T-helper 17 cell (primary cell): ENCODE measurements at regions not wholly inside any gene's neighbourhood (a gene's known extent, or its start where the extent isn't known, plus 50 kb on each side); places are given as distances from the start of the nearest gene placed in this dataset.
A peak's percentile ranks its signal among the peaks of the same experiment; 100 is the strongest.

Source experiments
- ATAC-seq: fragments of 150-1000 bp; cut with Tn5 transposase; 2 replicates; pipeline ENCODE4 v1.10.0; 2021; ENCODE audit warnings: mild to moderate bottlenecking, moderate library complexity
- DNase-seq, 3 donors: peaks; one replicate each; pipeline versions ENCODE4 v3.0.0 to v3.0.0-alpha.2; 2020 to 2021
- H3K9me3 ChIP-seq: one replicate; pipeline ENCODE4 v1.7.0; 2013; ENCODE audit warnings: low read length, mild to moderate bottlenecking; ENCODE audit not compliant: control insufficient read depth, poor library complexity, severe bottlenecking
- H3K27ac Mint-ChIP-seq: one replicate; pipeline ENCODE4 v1.8.0; 2022; ENCODE audit warnings: mild to moderate bottlenecking, moderate library complexity, mixed read lengths
- H3K27me3 Mint-ChIP-seq: one replicate; pipeline ENCODE4 v1.8.0; 2022; ENCODE audit warnings: mixed read lengths
- H3K36me3 Mint-ChIP-seq: one replicate; pipeline ENCODE4 v1.8.0; 2022; ENCODE audit warnings: low read depth, mixed read lengths
- H3K4me1 Mint-ChIP-seq: one replicate; pipeline ENCODE4 v1.8.0; 2022; ENCODE audit warnings: mild to moderate bottlenecking, mixed read lengths
- H3K4me3 Mint-ChIP-seq: one replicate; pipeline ENCODE4 v1.8.0; 2022; ENCODE audit warnings: mild to moderate bottlenecking, moderate library complexity, mixed read lengths

DNA sequence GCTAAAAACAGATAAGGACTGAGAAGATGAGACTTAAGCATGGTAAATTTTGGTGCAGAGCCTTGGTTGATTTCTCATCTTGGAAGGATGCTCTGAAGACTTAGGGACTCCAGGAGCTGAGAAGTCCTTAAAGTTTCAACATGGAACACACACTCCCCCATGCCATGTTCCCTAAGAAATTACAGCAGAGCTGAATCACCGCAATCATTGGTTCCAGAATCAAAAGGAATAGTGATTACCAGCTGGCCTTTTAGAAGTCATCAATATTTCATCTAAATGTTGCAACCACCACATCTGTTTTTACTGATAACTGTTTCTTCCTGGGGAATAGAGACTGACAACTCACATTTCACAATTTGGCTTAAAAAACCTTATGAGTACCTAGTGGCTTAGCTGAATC lies 229.3 kb downstream of the MINAR1 start:
- H3K27ac Mint-ChIP-seq: no peak overlapping the region
- no peaks in the 10 kb centered on the region for H3K4me1 Mint-ChIP-seq
- H3K36me3 Mint-ChIP-seq: no peaks in the 10 kb centered on the region
- ATAC-seq: no peak
- no peaks in the 10 kb centered on the region for H3K9me3 ChIP-seq
- H3K4me3 Mint-ChIP-seq: no peak overlapping the region
- peaks cover 36% of the 10 kb centered on the region for H3K27me3 Mint-ChIP-seq
- DNase-seq: no peak

DNA sequence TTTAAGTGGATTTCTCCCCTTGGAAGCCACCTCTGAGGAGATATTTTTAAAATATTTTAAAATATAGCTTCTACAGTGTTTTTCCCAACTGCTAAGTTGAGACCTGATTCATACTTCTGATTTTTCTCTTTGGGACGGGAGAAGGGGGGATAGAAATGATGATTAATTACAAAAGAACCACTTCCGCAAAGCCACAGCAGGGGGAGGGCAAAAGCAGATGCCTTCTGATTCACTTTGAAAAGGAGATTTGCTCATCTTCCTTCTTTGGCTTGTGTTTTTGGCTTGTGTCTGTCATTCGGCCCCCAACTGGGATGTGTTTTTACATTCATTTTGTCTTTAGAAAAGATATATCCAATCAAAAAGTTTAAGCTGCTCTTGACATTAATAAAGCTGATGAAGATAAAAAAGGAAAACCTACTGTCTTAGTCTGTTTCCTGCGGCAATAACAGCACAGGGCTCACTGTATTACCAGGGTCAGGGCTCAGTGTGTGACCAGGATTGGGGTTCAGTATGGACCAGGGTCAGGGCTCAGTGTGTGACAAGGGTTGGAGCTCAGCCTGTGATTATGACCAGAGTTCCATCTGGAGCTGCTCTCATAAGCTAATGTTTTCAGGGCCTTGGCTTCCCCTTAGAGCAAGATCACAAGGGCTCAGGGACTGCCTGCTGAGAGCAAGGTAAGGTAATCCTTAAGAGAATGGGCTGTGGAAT lies 223.2 kb downstream of the MTHFS start:
- ATAC-seq: no peak
- H3K27ac Mint-ChIP-seq: no peak overlapping the region
- H3K4me3 Mint-ChIP-seq: no peak overlapping the region
- no peaks in the 10 kb centered on the region for H3K4me1 Mint-ChIP-seq
- no peaks in the 10 kb centered on the region for H3K36me3 Mint-ChIP-seq
- no peak for DNase-seq
- H3K27me3 Mint-ChIP-seq: peaks cover 33% of the 10 kb centered on the region
- H3K9me3 ChIP-seq: no peaks in the 10 kb centered on the region

DNA sequence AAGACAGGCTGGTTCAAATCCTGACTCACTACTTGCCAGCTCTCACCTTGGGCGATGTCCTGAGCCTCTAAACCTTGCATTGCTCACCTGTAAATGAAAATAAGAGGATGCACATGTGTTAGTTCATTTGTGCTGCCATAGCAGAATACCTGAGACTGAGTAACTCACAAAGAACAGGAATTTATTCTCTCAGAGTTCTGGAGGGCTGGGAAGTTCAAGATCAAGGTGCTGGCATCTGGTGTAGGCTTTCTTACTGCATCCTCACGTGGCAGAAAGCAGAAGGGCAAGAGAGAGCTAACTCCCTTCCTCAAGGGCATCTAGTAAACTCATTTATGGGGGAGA lies 222.7 kb downstream of the MTHFS start:
- no peak overlapping the region for H3K27ac Mint-ChIP-seq
- H3K4me3 Mint-ChIP-seq: no peak overlapping the region
- H3K4me1 Mint-ChIP-seq: no peaks in the 10 kb centered on the region
- ATAC-seq (no peak), DNase-seq (no peak)
- H3K27me3 Mint-ChIP-seq: peaks cover 33% of the 10 kb centered on the region
- H3K9me3 ChIP-seq: no peaks in the 10 kb centered on the region
- H3K36me3 Mint-ChIP-seq: no peaks in the 10 kb centered on the region

DNA sequence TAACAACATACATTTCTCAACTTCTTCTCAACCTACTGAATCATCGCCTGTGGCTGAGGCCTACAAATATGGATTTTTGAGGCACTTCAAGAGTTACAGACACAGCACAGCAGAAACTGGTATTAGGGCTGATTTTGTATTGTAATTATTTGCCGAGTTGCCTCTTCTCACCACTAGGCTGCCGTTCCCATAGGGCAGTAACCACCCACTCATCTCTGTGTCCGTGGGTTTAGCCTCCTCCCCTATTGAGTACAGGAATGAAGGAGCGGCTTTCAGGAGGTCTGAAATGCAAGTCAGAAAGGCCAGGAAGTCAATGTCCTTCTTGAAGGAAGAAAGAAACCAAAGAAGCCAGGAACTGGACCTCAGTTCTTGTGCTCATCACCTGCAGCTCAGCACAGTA lies 220.8 kb downstream of the MTHFS start:
- no peak for ATAC-seq

DNA sequence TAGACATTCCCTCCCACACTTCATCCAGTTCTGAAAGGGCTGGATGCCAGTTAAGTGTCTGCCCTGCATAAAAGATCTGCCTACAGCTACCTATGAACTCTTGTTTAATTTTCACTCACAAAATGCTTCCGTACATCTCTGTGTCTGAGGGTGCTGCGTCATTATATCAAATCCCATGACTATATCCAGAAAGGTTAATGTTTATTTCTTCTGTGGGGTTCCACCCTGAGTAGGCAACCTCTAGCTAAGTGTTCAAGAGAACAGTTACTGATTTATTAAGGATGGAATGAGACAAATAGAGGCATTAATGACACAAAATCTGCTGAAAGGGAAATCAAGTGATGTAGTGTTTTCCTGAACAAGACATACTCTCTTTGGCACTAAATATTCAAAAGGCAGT lies 220.2 kb downstream of the MTHFS start:
- Mint-ChIP-seq H3K4me3 (no peak overlapping the region), H3K36me3 (no peaks in the 10 kb centered on the region), H3K27ac (no peak overlapping the region), H3K4me1 (no peaks in the 10 kb centered on the region), H3K27me3 (peaks cover 52% of the 10 kb centered on the region)
- ATAC-seq (no peak), DNase-seq (no peak)
- H3K9me3 ChIP-seq: no peaks in the 10 kb centered on the region

More for the DNA sequence above, 220.8 kb downstream of the MTHFS start:
- H3K27me3 Mint-ChIP-seq: peaks cover 45% of the 10 kb centered on the region
- no peaks in the 10 kb centered on the region for H3K36me3 Mint-ChIP-seq
- DNase-seq: no peak
- no peak overlapping the region for H3K4me3 Mint-ChIP-seq
- no peaks in the 10 kb centered on the region for H3K4me1 Mint-ChIP-seq
- no peak overlapping the region for H3K27ac Mint-ChIP-seq
- no peaks in the 10 kb centered on the region for H3K9me3 ChIP-seq

DNA sequence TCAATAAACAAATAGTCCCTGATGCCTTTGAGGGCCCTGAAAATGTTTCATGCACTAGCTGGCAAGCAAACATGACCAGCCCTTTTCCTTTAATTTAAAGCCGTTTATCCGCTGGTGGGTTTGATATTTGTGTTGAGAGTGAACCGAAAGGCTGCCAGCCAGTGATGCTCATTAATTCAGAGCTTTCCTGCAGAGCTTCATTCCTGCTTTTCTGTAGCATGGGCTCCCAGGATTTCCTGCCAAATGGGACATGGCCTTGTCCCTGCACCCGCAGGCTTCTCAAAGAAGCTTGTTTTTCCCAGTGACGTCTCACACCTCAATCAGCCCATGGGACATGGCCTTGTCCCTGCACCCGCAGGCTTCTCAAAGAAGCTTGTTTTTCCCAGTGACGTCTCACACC lies 219.6 kb downstream of the MTHFS start:
- H3K9me3 ChIP-seq: no peaks in the 10 kb centered on the region
- H3K27ac Mint-ChIP-seq: no peak overlapping the region
- H3K36me3 Mint-ChIP-seq: no peaks in the 10 kb centered on the region
- peaks cover 58% of the 10 kb centered on the region for H3K27me3 Mint-ChIP-seq
- H3K4me3 Mint-ChIP-seq: no peak overlapping the region
- ATAC-seq (no peak), DNase-seq (no peak)
- H3K4me1 Mint-ChIP-seq: no peaks in the 10 kb centered on the region

DNA sequence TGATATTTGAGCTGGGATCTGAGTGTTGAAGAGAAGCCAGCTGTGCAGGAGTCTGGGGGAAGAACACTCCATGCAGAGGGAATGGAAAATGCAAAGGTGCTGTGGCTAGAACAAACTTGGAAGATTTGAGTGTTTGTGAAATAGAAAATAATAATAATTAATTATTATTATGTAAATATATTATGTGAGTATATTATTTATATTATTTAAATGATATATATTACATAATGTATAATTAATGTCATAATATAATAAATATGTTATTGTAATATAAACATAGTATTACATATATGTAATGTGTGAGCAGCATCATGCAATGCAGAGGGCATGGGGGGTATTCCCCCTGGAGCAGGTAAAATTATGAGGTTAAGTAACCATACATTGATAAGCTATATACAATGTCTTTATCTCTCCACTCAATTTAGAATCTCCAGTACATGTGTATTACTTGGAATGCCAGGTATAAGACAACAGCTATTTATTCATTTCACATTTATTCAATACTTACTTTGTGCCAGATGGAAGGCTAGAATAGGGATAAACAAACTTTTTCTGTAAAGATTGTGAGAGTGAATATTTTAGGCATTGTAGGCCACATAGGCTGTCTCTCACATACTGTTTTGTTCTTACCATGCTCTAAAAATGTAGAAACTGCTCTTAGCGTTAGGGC lies 218.6 kb downstream of the MTHFS start:
- H3K36me3 Mint-ChIP-seq: no peaks in the 10 kb centered on the region
- no peaks in the 10 kb centered on the region for H3K4me1 Mint-ChIP-seq
- DNase-seq (no peak), ATAC-seq (no peak)
- peaks cover 64% of the 10 kb centered on the region for H3K27me3 Mint-ChIP-seq
- no peaks in the 10 kb centered on the region for H3K9me3 ChIP-seq
- H3K4me3 Mint-ChIP-seq: no peak overlapping the region
- H3K27ac Mint-ChIP-seq: no peak overlapping the region

DNA sequence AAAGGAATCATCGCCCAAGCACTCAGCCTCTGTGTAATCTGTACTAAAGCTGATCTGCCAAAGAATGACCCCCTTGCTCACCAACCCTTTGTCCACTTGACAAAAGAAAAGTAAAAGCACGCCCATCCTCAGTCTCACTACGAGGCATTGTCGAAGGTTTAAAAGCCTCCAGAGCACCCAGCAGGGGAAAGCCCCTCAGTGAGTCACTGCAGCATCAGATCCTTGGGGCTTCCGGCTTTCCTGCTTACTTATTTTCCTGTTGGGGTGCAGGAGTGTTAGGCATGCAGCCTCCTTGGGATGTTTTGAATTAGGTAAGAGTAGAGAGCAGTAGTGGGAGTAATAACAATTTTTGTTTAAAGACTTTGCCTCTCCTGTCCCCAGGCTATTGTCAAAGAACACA lies 216.1 kb downstream of the MTHFS start:
- DNase-seq (no peak), ATAC-seq (no peak)
- no peaks in the 10 kb centered on the region for H3K9me3 ChIP-seq
- no peak overlapping the region for H3K4me3 Mint-ChIP-seq
- H3K27ac Mint-ChIP-seq: no peak overlapping the region
- H3K4me1 Mint-ChIP-seq: no peaks in the 10 kb centered on the region
- H3K36me3 Mint-ChIP-seq: no peaks in the 10 kb centered on the region
- peaks cover 43% of the 10 kb centered on the region for H3K27me3 Mint-ChIP-seq

DNA sequence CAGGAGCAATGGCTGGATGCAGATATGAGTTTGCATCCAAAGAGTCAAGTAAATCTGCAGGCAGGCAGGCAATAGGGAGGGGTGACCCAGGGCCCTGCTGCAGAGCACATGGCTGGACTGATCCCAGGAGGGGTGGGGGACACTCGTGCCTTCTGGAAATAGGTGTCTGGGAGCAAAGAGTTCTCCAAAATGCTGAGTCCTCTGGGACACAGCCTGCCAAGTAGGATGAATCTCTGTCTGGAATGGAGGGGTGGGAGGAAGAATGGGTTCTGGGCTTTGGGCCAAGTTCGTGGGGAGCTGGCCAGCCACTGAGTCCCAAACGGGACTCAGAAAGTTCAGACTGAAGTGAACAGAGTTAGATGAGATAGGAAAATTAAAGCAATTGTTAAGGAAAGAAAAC lies 214.5 kb downstream of the MTHFS start:
- no peak for DNase-seq
- H3K4me1 Mint-ChIP-seq: no peaks in the 10 kb centered on the region
- no peaks in the 10 kb centered on the region for H3K36me3 Mint-ChIP-seq
- H3K27me3 Mint-ChIP-seq: peaks cover 31% of the 10 kb centered on the region
- ATAC-seq: no peak
- no peaks in the 10 kb centered on the region for H3K9me3 ChIP-seq
- no peak overlapping the region for H3K27ac Mint-ChIP-seq
- H3K4me3 Mint-ChIP-seq: peak overlapping the region; percentile 43

DNA sequence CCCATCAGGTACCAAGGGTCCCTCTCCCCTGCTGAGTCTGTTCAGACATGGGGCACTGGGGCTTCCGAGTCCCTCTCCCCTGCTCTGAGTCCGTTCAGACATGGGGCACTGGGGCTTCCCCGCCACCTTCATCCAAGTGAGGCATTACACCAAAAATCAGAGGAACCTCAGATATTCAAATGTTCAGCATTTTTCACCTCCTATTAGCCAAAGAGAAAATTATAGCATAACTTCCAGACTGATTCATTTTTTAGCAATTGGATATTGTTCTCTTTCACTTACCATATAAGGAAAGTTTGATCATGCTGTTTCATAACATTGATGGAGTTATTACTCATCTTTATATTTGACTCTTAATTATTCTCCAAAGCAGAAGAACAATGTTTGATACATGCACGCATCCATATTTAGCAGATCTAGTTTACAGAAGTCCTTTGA lies 213.9 kb downstream of the MTHFS start:
- no peak for ATAC-seq
- H3K27me3 Mint-ChIP-seq: peaks cover 31% of the 10 kb centered on the region
- H3K4me1 Mint-ChIP-seq: no peaks in the 10 kb centered on the region
- H3K36me3 Mint-ChIP-seq: no peaks in the 10 kb centered on the region
- H3K9me3 ChIP-seq: no peaks in the 10 kb centered on the region
- H3K27ac Mint-ChIP-seq: no peak overlapping the region
- H3K4me3 Mint-ChIP-seq: no peak overlapping the region
- DNase-seq: no peak

DNA sequence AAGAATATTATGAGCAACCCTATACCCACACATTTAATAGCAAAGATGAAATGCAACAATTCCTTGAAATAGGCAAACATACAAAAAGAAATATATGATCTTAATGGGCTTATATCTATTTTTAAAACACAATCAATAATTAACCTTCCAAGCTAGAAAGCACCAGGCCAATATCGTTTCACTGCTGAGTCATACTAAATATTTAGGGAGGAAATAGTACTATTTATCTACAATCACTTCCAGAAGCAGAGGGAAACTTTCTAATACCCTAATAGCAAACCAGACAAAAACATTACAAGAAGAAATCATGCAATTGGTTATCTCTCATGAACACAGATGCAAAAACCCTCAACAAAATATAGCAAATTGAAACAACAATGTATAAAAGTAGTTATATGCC lies 207.8 kb downstream of the MTHFS start:
- ATAC-seq (no peak), DNase-seq (no peak)
- H3K27me3 Mint-ChIP-seq: peaks cover 11% of the 10 kb centered on the region
- no peaks in the 10 kb centered on the region for H3K9me3 ChIP-seq
- no peak overlapping the region for H3K4me3 Mint-ChIP-seq
- no peak overlapping the region for H3K27ac Mint-ChIP-seq
- no peaks in the 10 kb centered on the region for H3K4me1 Mint-ChIP-seq
- H3K36me3 Mint-ChIP-seq: no peaks in the 10 kb centered on the region

DNA sequence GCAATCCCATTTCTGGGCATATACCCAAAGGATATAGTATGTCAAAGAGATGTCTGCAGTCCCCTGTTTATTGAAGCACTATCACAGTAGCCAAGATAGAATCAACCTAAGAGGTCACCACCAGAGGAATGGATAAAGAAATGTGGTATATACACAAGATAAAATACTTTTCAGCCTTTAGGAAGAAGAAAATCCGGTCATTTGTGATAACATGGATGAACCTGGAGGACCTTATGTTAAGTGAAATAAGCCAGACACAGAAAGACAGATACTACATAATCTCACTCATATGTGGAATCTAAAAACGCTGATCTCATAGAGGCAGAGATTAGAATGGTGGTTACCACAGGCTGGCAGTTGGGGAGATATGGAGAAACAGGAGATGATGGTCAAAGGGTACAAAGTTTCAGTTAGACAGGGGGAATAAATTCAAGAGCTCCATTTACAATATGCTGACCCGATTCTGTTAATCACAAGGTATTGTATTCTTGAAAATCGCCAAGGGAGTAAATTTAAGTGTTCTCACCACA lies 195.8 kb downstream of the MTHFS start:
- no peaks in the 10 kb centered on the region for H3K9me3 ChIP-seq
- DNase-seq (no peak), ATAC-seq (no peak)
- no peaks in the 10 kb centered on the region for H3K36me3 Mint-ChIP-seq
- H3K27me3 Mint-ChIP-seq: peaks cover 23% of the 10 kb centered on the region
- H3K4me1 Mint-ChIP-seq: peaks cover 3% of the 10 kb centered on the region
- H3K27ac Mint-ChIP-seq: no peak overlapping the region
- H3K4me3 Mint-ChIP-seq: no peak overlapping the region

DNA sequence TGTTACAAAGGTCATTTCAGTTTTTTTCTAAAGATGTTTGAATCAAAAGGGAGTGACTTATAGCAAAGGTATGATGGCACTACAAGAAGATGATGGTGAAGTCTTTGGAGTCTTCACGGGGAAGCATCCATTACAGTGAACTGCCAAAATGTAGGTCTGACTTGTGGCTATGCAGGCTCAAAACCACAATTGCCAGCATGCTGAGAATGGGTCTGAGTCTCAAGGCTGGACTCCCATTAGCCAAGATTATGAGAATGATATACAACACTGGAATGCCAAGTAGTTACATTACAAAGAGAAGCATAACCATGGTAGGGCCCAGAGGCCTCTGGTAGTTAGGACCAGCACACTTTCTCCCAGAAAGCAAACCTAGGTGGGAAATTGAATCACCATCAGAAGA lies 194.2 kb downstream of the MTHFS start:
- no peak overlapping the region for H3K4me3 Mint-ChIP-seq
- H3K27ac Mint-ChIP-seq: no peak overlapping the region
- peaks cover 30% of the 10 kb centered on the region for H3K27me3 Mint-ChIP-seq
- H3K4me1 Mint-ChIP-seq: peaks cover 3% of the 10 kb centered on the region
- no peaks in the 10 kb centered on the region for H3K9me3 ChIP-seq
- ATAC-seq: no peak
- no peaks in the 10 kb centered on the region for H3K36me3 Mint-ChIP-seq
- no peak for DNase-seq

DNA sequence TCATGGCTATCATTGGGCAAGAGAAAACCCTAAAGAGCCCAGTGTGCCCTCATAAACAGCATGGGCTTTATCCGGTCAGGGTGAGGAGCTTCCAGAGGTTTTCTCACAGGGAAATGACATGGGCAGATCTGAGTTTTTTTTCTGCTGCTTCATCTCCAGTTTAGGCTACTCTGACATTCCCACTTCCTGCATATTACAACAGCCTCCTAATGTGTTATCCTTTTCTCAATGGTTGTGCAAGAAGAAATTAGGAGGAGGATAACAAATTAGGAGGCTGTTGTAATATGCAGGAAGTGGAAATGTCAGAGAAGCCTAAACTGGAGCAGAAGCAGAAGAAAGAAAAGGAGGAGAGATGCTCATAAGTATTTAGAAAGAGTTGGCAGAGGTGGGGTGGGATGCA lies 175.6 kb downstream of the MTHFS start:
- ATAC-seq (no peak), DNase-seq (no peak)
- Mint-ChIP-seq H3K36me3 (no peaks in the 10 kb centered on the region), H3K4me3 (no peak overlapping the region), H3K4me1 (no peaks in the 10 kb centered on the region), H3K27ac (no peak overlapping the region), H3K27me3 (peaks cover 13% of the 10 kb centered on the region)
- no peaks in the 10 kb centered on the region for H3K9me3 ChIP-seq
